DND-41 (cell line): ENCODE measurements at regions not wholly inside any gene's neighbourhood (a gene's known extent, or its start where the extent isn't known, plus 50 kb on each side); places are given as distances from the start of the nearest gene placed in this dataset.

Experiments used
- ATAC-seq: fragments of 200-7000 bp; cut with Tn5 transposase; 3 replicates; pipeline ENCODE4 v1.9.1; 2021; ENCODE audit warnings: low read depth; ENCODE audit not compliant: insufficient read depth
- DNase-seq: peaks from one replicate; pipeline ENCODE4 v3.0.0-alpha.2; 2020
- H2AFZ ChIP-seq: 2 replicates; pipeline ENCODE4 v1.6.0; 2012; ENCODE audit warnings: low read depth, low read length
- H3K27ac ChIP-seq: 2 replicates; pipeline ENCODE4 v1.5.1; 2012; ENCODE audit warnings: low read length, inconsistent platforms
- H3K27me3 ChIP-seq: fragments of 200-600 bp; sonication (generic); 2 replicates; pipeline ENCODE4 v1.6.0; 2012; ENCODE audit warnings: low read length, mild to moderate bottlenecking, inconsistent platforms; ENCODE audit not compliant: insufficient read depth, poor library complexity
- H3K36me3 ChIP-seq: 2 replicates; pipeline ENCODE4 v1.5.1; 2012; ENCODE audit warnings: low read length, inconsistent platforms; ENCODE audit not compliant: insufficient read depth
- H3K4me1 ChIP-seq: 2 replicates; pipeline ENCODE4 v1.5.1; 2012; ENCODE audit warnings: mild to moderate bottlenecking, low read length; ENCODE audit not compliant: insufficient read depth
- H3K4me2 ChIP-seq: 2 replicates; pipeline ENCODE4 v1.6.0; 2012; ENCODE audit warnings: mild to moderate bottlenecking, moderate library complexity, low read length, inconsistent platforms; ENCODE audit not compliant: insufficient read depth
- H3K4me3 ChIP-seq, 2 experiments: fragments of 200-600 bp in 1 of 2; shearing (Covaris generic) in 1 of 2; 2 replicates each; pipeline ENCODE4 v1.5.1; 2012 to 2016; ENCODE audit warnings: inconsistent platforms in 2 of 2, low read length in 2 of 2, mild to moderate bottlenecking in 2 of 2, low read depth in 1 of 2, moderate library complexity in 1 of 2
- H3K79me2 ChIP-seq: 2 replicates; pipeline ENCODE4 v1.6.0; 2012; ENCODE audit warnings: low read length, inconsistent platforms; ENCODE audit not compliant: insufficient read depth
- H3K9ac ChIP-seq: 2 replicates; pipeline ENCODE4 v1.6.0; 2012; ENCODE audit warnings: low read depth, mild to moderate bottlenecking, inconsistent platforms, low read length, moderate library complexity
- H3K9me3 ChIP-seq: 2 replicates; pipeline ENCODE4 v1.5.1; 2012; ENCODE audit warnings: low read length, moderate library complexity, mild to moderate bottlenecking, inconsistent platforms; ENCODE audit not compliant: insufficient read depth, severe bottlenecking
- H4K20me1 ChIP-seq: 2 replicates; pipeline ENCODE4 v1.6.0; 2012; ENCODE audit warnings: low read length; ENCODE audit not compliant: insufficient read depth
- CTCF ChIP-seq: IDR thresholded peaks from 2 replicates; pipeline ENCODE4 v1.5.1; 2012; ENCODE audit warnings: borderline replicate concordance, low read length, moderate library complexity, mild to moderate bottlenecking; ENCODE audit not compliant: poor library complexity, severe bottlenecking; ENCODE audit errors: extremely low read depth
- EZH2 ChIP-seq: IDR thresholded peaks from 3 replicates; pipeline ENCODE4 v1.6.1; 2012; ENCODE audit warnings: borderline replicate concordance, low read depth, mild to moderate bottlenecking, moderate library complexity, low read length, inconsistent platforms; ENCODE audit not compliant: severe bottlenecking

- Histone ChIP-seq H2AFZ (no peak overlapping the region), H3K79me2 (no peaks in the 10 kb centered on the region), H3K9ac (no peak overlapping the region), H3K9me3 (no peaks in the 10 kb centered on the region), H4K20me1 (no peaks in the 10 kb centered on the region), H3K27ac (no peak overlapping the region), H3K4me3 (no peak overlapping the region), H3K27me3 (peaks cover 3% of the 10 kb centered on the region), H3K4me1 (no peaks in the 10 kb centered on the region), H3K4me2 (no peak overlapping the region), H3K36me3 (no peaks in the 10 kb centered on the region)
- ATAC-seq (no peak), DNase-seq (no peak)
- TF ChIP-seq EZH2 (no peak), CTCF (no peak)
Measured at GRCh38 chr13:47417485-47417884, 520.6 kb upstream of the HTR2A start.

- H3K4me1 ChIP-seq: no peaks in the 10 kb centered on the region
- H3K4me2 ChIP-seq: no peak overlapping the region
- H4K20me1 ChIP-seq: no peaks in the 10 kb centered on the region
- no peak overlapping the region for H3K9ac ChIP-seq
- H3K27ac ChIP-seq: no peak overlapping the region
- no peaks in the 10 kb centered on the region for H3K9me3 ChIP-seq
- DNase-seq (no peak), ATAC-seq (no peak)
- no peak overlapping the region for H2AFZ ChIP-seq
- H3K4me3 ChIP-seq: no peak overlapping the region
- H3K79me2 ChIP-seq: no peaks in the 10 kb centered on the region
- TF ChIP-seq CTCF (no peak), EZH2 (no peak)
- peaks cover 6% of the 10 kb centered on the region for H3K27me3 ChIP-seq
- H3K36me3 ChIP-seq: no peaks in the 10 kb centered on the region
Measured at GRCh38 chr13:47415048-47415447, 518.2 kb upstream of the HTR2A start.

- Histone ChIP-seq H3K9ac (no peak overlapping the region), H3K36me3 (no peaks in the 10 kb centered on the region), H3K27me3 (peaks cover 6% of the 10 kb centered on the region), H3K9me3 (no peaks in the 10 kb centered on the region), H3K27ac (no peak overlapping the region), H3K79me2 (no peaks in the 10 kb centered on the region), H4K20me1 (no peaks in the 10 kb centered on the region), H3K4me2 (no peak overlapping the region), H3K4me1 (no peaks in the 10 kb centered on the region), H2AFZ (no peak overlapping the region), H3K4me3 (no peak overlapping the region)
- ATAC-seq: no peak
- TF ChIP-seq EZH2: no peak
- TF ChIP-seq CTCF: no peak
- no peak for DNase-seq
Measured at GRCh38 chr13:47413526-47413925, 516.7 kb upstream of the HTR2A start.

- no peak for DNase-seq
- Histone ChIP-seq H3K4me3 (no peak overlapping the region), H2AFZ (no peak overlapping the region), H3K27me3 (peaks cover 6% of the 10 kb centered on the region), H4K20me1 (no peaks in the 10 kb centered on the region), H3K27ac (no peak overlapping the region), H3K9me3 (no peaks in the 10 kb centered on the region), H3K9ac (no peak overlapping the region), H3K4me2 (no peak overlapping the region), H3K79me2 (no peaks in the 10 kb centered on the region), H3K36me3 (no peaks in the 10 kb centered on the region), H3K4me1 (no peaks in the 10 kb centered on the region)
- TF ChIP-seq EZH2 (no peak), CTCF (no peak)
- ATAC-seq: no peak
Measured at GRCh38 chr13:47413112-47413511, 516.3 kb upstream of the HTR2A start.
